ENCODE measurements at regions not wholly inside any gene's neighbourhood (a gene's known extent, or its start where the extent isn't known, plus 50 kb on each side); places are given as distances from the start of the nearest gene placed in this dataset.

- TF ChIP-seq CTCF (conservative IDR thresholded peaks at IDR 0.05; ENCODE audit: low read depth, low read length) (no peak), EZH2phosphoT487 (IDR thresholded peaks at IDR 0.05; ENCODE audit: borderline replicate concordance, low read length) (no peak)
These were observed 106.8 kb downstream of the TNFSF13B start for GRCh38 chr13:108376308-108376707.
